ENCODE measurements at regions not wholly inside any gene's neighbourhood (a gene's known extent, or its start where the extent isn't known, plus 50 kb on each side); places are given as distances from the start of the nearest gene placed in this dataset.

- in situ Hi-C loops (cut with HindIII; ENCODE audit: low pct_unique_long_range_greater_than_20kb, low sequenced_read_pairs), result no loop called here
- DNase-seq (ENCODE audit: low read depth, low spot score), result no peak
- Histone ChIP-seq H3K27me3 (ENCODE audit: control insufficient read depth, insufficient read depth, low read length) (no peaks in the 10 kb centered on the region), H3K36me3 (ENCODE audit: control insufficient read depth, insufficient read depth, low read length) (no peaks in the 10 kb centered on the region), H3K4me1 (ENCODE audit: control insufficient read depth, insufficient read depth, low read length) (no peaks in the 10 kb centered on the region; the same call in 1 of the 2 replicates), H3K9me3 (ENCODE audit: control insufficient read depth, insufficient read depth, low read depth, low read length) (no peaks in the 10 kb centered on the region), H3K4me3 (ENCODE audit: low read depth in 2 of 2, low read length in 2 of 2) (no peak overlapping the region), H3K27ac (ENCODE audit: low read length) (no peak overlapping the region)
- no peak for TF ChIP-seq POLR2AphosphoS5 (IDR thresholded peaks at IDR 0.05; ENCODE audit: low read depth, low read length)
- no peak for TF ChIP-seq SIN3A (IDR thresholded peaks at IDR 0.05; ENCODE audit: borderline replicate concordance, insufficient read depth, low read depth, low read length)
- TF ChIP-seq TCF7L2 (IDR thresholded peaks at IDR 0.05; ENCODE audit: low read depth, low read length), result no peak
- no peak for TF ChIP-seq CTCF (IDR thresholded peaks at IDR 0.05)
- no peak for TF ChIP-seq REST (IDR thresholded peaks at IDR 0.05; ENCODE audit: insufficient read depth in 1 of 2, low read depth in 2 of 2, low read length in 1 of 2)
- ATAC-seq, result no peak
- CTCF ChIA-PET, result no interaction called here
- intact Hi-C loops (cut with micrococcal nuclease; ENCODE audit: unreplicated experiment), result no loop called here
- POLR2A ChIA-PET, result no interaction called here
- no TSS peak for BruUV-seq (replicated peaks)
Observed at GRCh38 chr2:215854008-215854407, 159.3 kb downstream of the MREG start.

GRCh38 chr2:215851696-215852095 lies 161.7 kb downstream of the MREG start:
- no peaks in the 10 kb centered on the region for H3K9me3 ChIP-seq (ENCODE audit: control insufficient read depth, insufficient read depth, low read depth, low read length)
- POLR2A ChIA-PET, result no interaction called here
- DNase-seq (ENCODE audit: low read depth, low spot score) (no peak), ATAC-seq (no peak)
- BruUV-seq (replicated peaks), result no TSS peak
- no peak overlapping the region for H3K27ac ChIP-seq (ENCODE audit: low read length)
- H3K27me3 ChIP-seq (ENCODE audit: control insufficient read depth, insufficient read depth, low read length), result no peaks in the 10 kb centered on the region
- H3K36me3 ChIP-seq (ENCODE audit: control insufficient read depth, insufficient read depth, low read length), result no peaks in the 10 kb centered on the region
- H3K4me1 ChIP-seq (ENCODE audit: control insufficient read depth, insufficient read depth, low read length), result no peaks in the 10 kb centered on the region; the same call in 1 of the 2 replicates
- CTCF ChIA-PET, result no interaction called here
- H3K4me3 ChIP-seq (ENCODE audit: low read depth in 2 of 2, low read length in 2 of 2), result no peak overlapping the region
- in situ Hi-C loops (cut with HindIII; ENCODE audit: low pct_unique_long_range_greater_than_20kb, low sequenced_read_pairs) (no loop called here), intact Hi-C loops (cut with micrococcal nuclease; ENCODE audit: unreplicated experiment) (no loop called here)
- TF ChIP-seq POLR2AphosphoS5 (IDR thresholded peaks at IDR 0.05; ENCODE audit: low read depth, low read length), result no peak
- no peak for TF ChIP-seq REST (IDR thresholded peaks at IDR 0.05; ENCODE audit: insufficient read depth in 1 of 2, low read depth in 2 of 2, low read length in 1 of 2)
- no peak for TF ChIP-seq SIN3A (IDR thresholded peaks at IDR 0.05; ENCODE audit: borderline replicate concordance, insufficient read depth, low read depth, low read length)
- TF ChIP-seq TCF7L2 (IDR thresholded peaks at IDR 0.05; ENCODE audit: low read depth, low read length), result no peak
- TF ChIP-seq CTCF (IDR thresholded peaks at IDR 0.05), result no peak
